ENCODE measurements at regions not wholly inside any gene's neighbourhood (a gene's known extent, or its start where the extent isn't known, plus 50 kb on each side); places are given as distances from the start of the nearest gene placed in this dataset.

GRCh38 chr9:21597284-21597683, 115.2 kb upstream of the IFNE start:
- no peaks in the 10 kb centered on the region for H4K20me1 ChIP-seq (ENCODE audit: control insufficient read depth, insufficient read depth, low read length, poor library complexity, severe bottlenecking)
- no peak overlapping the region for H3K4me3 Mint-ChIP-seq
- H3K27ac Mint-ChIP-seq = no peak overlapping the region
- H3K9ac ChIP-seq (ENCODE audit: low read length) = no peak overlapping the region
- no peaks in the 10 kb centered on the region for H3K4me1 Mint-ChIP-seq
- WGBS (ENCODE audit: insufficient coverage) = 79% methylated on average over 3 of the region's 4 CpGs
- ATAC-seq (ENCODE audit: low read depth) = no peak
- no peaks in the 10 kb centered on the region for H3K79me2 ChIP-seq (ENCODE audit: control insufficient read depth, insufficient read depth, low read length)
- H3K36me3 ChIP-seq (replicated peaks in 1 of 2; ENCODE audit: control extremely low read depth in 1 of 2, control insufficient read depth in 1 of 2, extremely low read depth in 1 of 2, insufficient read depth in 2 of 2, low read length in 1 of 2) = no peaks in the 10 kb centered on the region
- no peak overlapping the region for H2AFZ ChIP-seq (ENCODE audit: insufficient read depth, low read depth, low read length, poor library complexity, severe bottlenecking)
- TF ChIP-seq, protein P1, sequence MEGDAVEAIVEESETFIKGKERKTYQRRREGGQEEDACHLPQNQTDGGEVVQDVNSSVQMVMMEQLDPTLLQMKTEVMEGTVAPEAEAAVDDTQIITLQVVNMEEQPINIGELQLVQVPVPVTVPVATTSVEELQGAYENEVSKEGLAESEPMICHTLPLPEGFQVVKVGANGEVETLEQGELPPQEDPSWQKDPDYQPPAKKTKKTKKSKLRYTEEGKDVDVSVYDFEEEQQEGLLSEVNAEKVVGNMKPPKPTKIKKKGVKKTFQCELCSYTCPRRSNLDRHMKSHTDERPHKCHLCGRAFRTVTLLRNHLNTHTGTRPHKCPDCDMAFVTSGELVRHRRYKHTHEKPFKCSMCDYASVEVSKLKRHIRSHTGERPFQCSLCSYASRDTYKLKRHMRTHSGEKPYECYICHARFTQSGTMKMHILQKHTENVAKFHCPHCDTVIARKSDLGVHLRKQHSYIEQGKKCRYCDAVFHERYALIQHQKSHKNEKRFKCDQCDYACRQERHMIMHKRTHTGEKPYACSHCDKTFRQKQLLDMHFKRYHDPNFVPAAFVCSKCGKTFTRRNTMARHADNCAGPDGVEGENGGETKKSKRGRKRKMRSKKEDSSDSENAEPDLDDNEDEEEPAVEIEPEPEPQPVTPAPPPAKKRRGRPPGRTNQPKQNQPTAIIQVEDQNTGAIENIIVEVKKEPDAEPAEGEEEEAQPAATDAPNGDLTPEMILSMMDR (IDR thresholded peaks at IDR 0.05) = no peak
- no peak for TF ChIP-seq EZH2 (IDR thresholded peaks at IDR 0.05; ENCODE audit: borderline replicate concordance, insufficient read depth, low read depth, low read length, poor library complexity, severe bottlenecking)
- no peaks in the 10 kb centered on the region for H3K9me3 Mint-ChIP-seq (ENCODE audit: insufficient read depth)
- no peak overlapping the region for H3K4me3 ChIP-seq (ENCODE audit: control extremely low read depth in 1 of 5, extremely low read depth in 1 of 5, insufficient read depth in 1 of 5, low read depth in 2 of 5, low read length in 4 of 5)
- intact Hi-C loops (cut with micrococcal nuclease) = no loop called here
- no peak overlapping the region for H3K4me2 ChIP-seq (replicated peaks; ENCODE audit: low read depth, low read length, poor library complexity, severe bottlenecking)
- no peaks in the 10 kb centered on the region for H3K4me1 ChIP-seq (ENCODE audit: control insufficient read depth in 2 of 2, insufficient read depth in 2 of 2, low read length in 2 of 2)
- peaks cover 0 to 13% (median 0%) of the 10 kb centered on the region in 4 experiments for H3K27me3 ChIP-seq (replicated peaks in 1 of 4; ENCODE audit: control extremely low read depth in 1 of 4, control insufficient read depth in 3 of 4, insufficient read depth in 4 of 4, low read length in 3 of 4)
- H3K9me3 ChIP-seq (ENCODE audit: control extremely low read depth in 1 of 3, control insufficient read depth in 2 of 3, insufficient read depth in 1 of 3, low read length in 2 of 3) = no peaks in the 10 kb centered on the region
- DNase-seq = no peak
- H3K27ac ChIP-seq (ENCODE audit: low read length in 2 of 2) = no peak overlapping the region
- peaks cover 28% of the 10 kb centered on the region for H3K27me3 Mint-ChIP-seq
- POLR2A ChIA-PET = no interaction called here
- CTCF ChIA-PET = no interaction called here

DNA sequence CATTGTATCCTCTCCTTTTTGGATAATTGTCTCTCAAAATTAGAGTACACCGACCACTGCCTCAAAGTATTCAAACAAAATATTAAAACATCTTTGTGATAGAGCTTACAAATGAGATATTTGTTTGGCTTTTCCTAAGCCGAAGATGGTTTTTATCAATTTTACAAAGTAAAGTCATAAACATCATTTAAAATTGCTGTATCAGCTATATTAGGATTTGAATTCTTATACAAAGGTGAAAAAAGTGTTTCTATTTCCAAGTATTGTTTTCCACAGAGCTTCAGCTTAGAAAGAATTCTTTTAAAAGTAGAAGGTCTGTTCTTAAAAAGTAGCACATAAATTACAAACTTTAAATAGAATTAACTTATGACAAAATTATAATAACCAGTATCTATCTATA, 116.6 kb upstream of the IFNE start:
- no peak overlapping the region for H3K4me3 ChIP-seq (ENCODE audit: control extremely low read depth in 1 of 5, extremely low read depth in 1 of 5, insufficient read depth in 1 of 5, low read depth in 2 of 5, low read length in 4 of 5)
- Mint-ChIP-seq H3K9me3 (ENCODE audit: insufficient read depth) (no peaks in the 10 kb centered on the region), H3K4me3 (no peak overlapping the region), H3K27me3 (peaks cover 24% of the 10 kb centered on the region), H3K4me1 (no peaks in the 10 kb centered on the region), H3K27ac (no peak overlapping the region)
- no peaks in the 10 kb centered on the region for H4K20me1 ChIP-seq (ENCODE audit: control insufficient read depth, insufficient read depth, low read length, poor library complexity, severe bottlenecking)
- POLR2A ChIA-PET = no interaction called here
- intact Hi-C loops (cut with micrococcal nuclease) = no loop called here
- H3K4me1 ChIP-seq (ENCODE audit: control insufficient read depth in 2 of 2, insufficient read depth in 2 of 2, low read length in 2 of 2) = no peaks in the 10 kb centered on the region
- H3K9me3 ChIP-seq (ENCODE audit: control extremely low read depth in 1 of 3, control insufficient read depth in 2 of 3, insufficient read depth in 1 of 3, low read length in 2 of 3) = no peaks in the 10 kb centered on the region
- H3K27me3 ChIP-seq (replicated peaks in 1 of 4; ENCODE audit: control extremely low read depth in 1 of 4, control insufficient read depth in 3 of 4, insufficient read depth in 4 of 4, low read length in 3 of 4) = peaks cover 0 to 18% (median 0%) of the 10 kb centered on the region in 4 experiments
- WGBS (ENCODE audit: insufficient coverage) = no CpG with 5 or more reads among the region's 2 CpGs
- H3K9ac ChIP-seq (ENCODE audit: low read length) = no peak overlapping the region
- no peak for DNase-seq
- H3K4me2 ChIP-seq (replicated peaks; ENCODE audit: low read depth, low read length, poor library complexity, severe bottlenecking) = no peak overlapping the region
- no peak for TF ChIP-seq EZH2 (IDR thresholded peaks at IDR 0.05; ENCODE audit: borderline replicate concordance, insufficient read depth, low read depth, low read length, poor library complexity, severe bottlenecking)
- TF ChIP-seq, protein P1 (IDR thresholded peaks at IDR 0.05) = no peak
- H3K79me2 ChIP-seq (ENCODE audit: control insufficient read depth, insufficient read depth, low read length) = no peaks in the 10 kb centered on the region
- no peak overlapping the region for H3K27ac ChIP-seq (ENCODE audit: low read length in 2 of 2)
- H3K36me3 ChIP-seq (replicated peaks in 1 of 2; ENCODE audit: control extremely low read depth in 1 of 2, control insufficient read depth in 1 of 2, extremely low read depth in 1 of 2, insufficient read depth in 2 of 2, low read length in 1 of 2) = no peaks in the 10 kb centered on the region
- CTCF ChIA-PET = no interaction called here
- no peak overlapping the region for H2AFZ ChIP-seq (ENCODE audit: insufficient read depth, low read depth, low read length, poor library complexity, severe bottlenecking)
- no peak for ATAC-seq (ENCODE audit: low read depth)
